ENCODE measurements at regions not wholly inside any gene's neighbourhood (a gene's known extent, or its start where the extent isn't known, plus 50 kb on each side); places are given as distances from the start of the nearest gene placed in this dataset.

DNA sequence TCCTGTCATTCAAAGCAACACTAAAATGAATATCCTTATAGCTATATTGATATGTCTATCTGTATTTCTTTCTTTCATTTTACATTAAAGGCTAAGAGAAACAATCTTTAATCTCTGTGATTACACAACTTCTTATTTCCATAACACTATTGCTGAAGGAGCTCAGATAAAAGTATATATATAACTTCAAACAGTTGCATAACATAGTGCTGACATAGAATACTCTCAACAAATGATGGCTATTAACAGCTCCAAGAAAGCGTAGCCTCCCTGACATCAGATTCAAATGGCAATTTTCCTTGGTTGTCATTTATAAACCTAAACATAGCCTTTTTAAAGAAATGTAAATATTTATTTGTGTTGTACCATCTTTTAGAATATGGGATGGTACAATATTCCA is 116.6 kb upstream of the PTPRG start:
- Histone ChIP-seq H3K4me3 (no peak overlapping the region), H3K27ac (no peak overlapping the region), H3K27me3 (replicated peaks in 1 of 7) (no peaks in the 10 kb centered on the region), H3K36me3 (no peaks in the 10 kb centered on the region), H3K9me3 (no peaks in the 10 kb centered on the region), H3K4me1 (no peaks in the 10 kb centered on the region)
- intact Hi-C loops (cut with DNase I; ENCODE audit: low total_unique reads) = no loop called here
- no peak for DNase-seq
- TF ChIP-seq POLR2AphosphoS5 (IDR thresholded peaks at IDR 0.05) = no peak
- no peak for TF ChIP-seq POLR2A (IDR thresholded peaks at IDR 0.05)
- TF ChIP-seq, protein P1, sequence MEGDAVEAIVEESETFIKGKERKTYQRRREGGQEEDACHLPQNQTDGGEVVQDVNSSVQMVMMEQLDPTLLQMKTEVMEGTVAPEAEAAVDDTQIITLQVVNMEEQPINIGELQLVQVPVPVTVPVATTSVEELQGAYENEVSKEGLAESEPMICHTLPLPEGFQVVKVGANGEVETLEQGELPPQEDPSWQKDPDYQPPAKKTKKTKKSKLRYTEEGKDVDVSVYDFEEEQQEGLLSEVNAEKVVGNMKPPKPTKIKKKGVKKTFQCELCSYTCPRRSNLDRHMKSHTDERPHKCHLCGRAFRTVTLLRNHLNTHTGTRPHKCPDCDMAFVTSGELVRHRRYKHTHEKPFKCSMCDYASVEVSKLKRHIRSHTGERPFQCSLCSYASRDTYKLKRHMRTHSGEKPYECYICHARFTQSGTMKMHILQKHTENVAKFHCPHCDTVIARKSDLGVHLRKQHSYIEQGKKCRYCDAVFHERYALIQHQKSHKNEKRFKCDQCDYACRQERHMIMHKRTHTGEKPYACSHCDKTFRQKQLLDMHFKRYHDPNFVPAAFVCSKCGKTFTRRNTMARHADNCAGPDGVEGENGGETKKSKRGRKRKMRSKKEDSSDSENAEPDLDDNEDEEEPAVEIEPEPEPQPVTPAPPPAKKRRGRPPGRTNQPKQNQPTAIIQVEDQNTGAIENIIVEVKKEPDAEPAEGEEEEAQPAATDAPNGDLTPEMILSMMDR (IDR thresholded peaks at IDR 0.05 in 8 of 11, conservative IDR thresholded peaks at IDR 0.05 in 3 of 11) = no peak
- WGBS, 5 donors = 90 to 97% (median 96%) methylated on average over 1 of the region's 1 CpG

DNA sequence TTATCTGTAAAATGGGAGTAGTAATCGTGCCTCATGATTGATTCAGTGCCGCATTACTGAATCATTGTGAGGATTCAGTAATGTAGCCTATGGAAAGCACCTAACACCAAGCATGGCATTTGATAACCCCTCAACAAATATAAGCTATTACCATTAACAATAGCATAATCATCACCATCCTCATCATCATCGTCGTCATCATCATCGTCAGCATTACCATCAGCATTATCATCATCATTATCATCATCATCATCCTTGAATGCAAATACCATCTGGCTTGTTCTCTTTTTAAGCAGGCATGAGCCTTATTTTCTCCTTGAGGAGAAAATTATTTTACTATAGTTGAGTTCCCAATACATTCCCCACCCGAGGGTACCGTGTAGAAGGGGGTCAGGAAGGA is 115.4 kb upstream of the PTPRG start:
- Histone ChIP-seq H3K4me1 (no peaks in the 10 kb centered on the region), H3K27ac (no peak overlapping the region), H3K36me3 (no peaks in the 10 kb centered on the region), H3K27me3 (replicated peaks in 1 of 7) (no peaks in the 10 kb centered on the region), H3K4me3 (no peak overlapping the region), H3K9me3 (no peaks in the 10 kb centered on the region)
- no peak for DNase-seq
- TF ChIP-seq POLR2AphosphoS5 (IDR thresholded peaks at IDR 0.05) (no peak), POLR2A (IDR thresholded peaks at IDR 0.05) (no peak)
- TF ChIP-seq, protein P1 (IDR thresholded peaks at IDR 0.05 in 8 of 11, conservative IDR thresholded peaks at IDR 0.05 in 3 of 11) = no peak
- intact Hi-C loops (cut with DNase I; ENCODE audit: low total_unique reads) = no loop called here
- 89 to 94% (median 92%) methylated on average over 7 of the region's 7 CpGs for WGBS, 5 donors

DNA sequence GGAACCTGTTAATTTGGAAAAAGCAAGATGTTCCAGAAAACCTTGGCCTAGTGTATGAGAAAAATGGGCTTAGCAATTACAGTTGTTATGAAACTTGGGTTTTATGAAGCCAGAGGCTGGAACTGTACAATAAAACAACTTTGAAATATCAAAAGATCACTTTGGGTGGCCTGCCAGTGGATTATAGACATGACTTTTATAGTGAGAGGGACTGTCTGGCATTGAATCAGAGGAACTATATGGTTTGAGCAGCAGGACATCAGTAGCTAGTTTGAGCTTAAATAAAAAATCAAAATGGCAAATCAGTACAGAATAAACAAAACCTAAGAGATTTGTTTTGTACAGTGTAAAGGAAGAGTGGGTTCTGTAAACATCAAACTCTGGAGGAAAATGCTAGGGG is 115.0 kb upstream of the PTPRG start:
- Histone ChIP-seq H3K4me1 (no peaks in the 10 kb centered on the region), H3K9me3 (no peaks in the 10 kb centered on the region), H3K4me3 (no peak overlapping the region), H3K27ac (no peak overlapping the region), H3K27me3 (replicated peaks in 1 of 7) (no peaks in the 10 kb centered on the region), H3K36me3 (no peaks in the 10 kb centered on the region)
- intact Hi-C loops (cut with DNase I; ENCODE audit: low total_unique reads) = no loop called here
- DNase-seq = no peak
- TF ChIP-seq POLR2A (IDR thresholded peaks at IDR 0.05) (no peak), POLR2AphosphoS5 (IDR thresholded peaks at IDR 0.05) (no peak)
- TF ChIP-seq, protein P1 (IDR thresholded peaks at IDR 0.05 in 8 of 11, conservative IDR thresholded peaks at IDR 0.05 in 3 of 11) = no peak

DNA sequence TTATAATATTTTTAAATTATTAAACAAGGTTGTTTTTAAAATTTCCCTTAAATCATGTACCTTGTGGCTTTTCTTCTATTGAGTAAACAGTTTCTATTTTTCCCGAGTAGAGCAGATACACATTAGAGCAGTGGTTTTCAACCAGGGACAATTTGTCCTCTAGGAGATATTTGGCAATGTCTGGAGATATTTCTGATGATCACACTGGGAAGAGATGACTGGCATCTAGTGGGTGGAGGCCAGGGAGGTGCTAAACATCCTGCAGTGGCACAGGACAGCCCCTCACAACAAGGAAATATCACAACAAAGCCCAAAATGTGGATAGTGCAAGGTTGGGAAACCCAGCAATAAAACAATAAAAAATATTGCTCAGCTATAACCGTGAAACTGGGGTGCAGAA is 113.0 kb upstream of the PTPRG start:
- peak overlapping the region in 1 of 8 donors; percentile 3 for H3K4me3 ChIP-seq
- WGBS, 5 donors = 84 to 92% (median 88%) methylated on average over 2 of the region's 2 CpGs
- no peak for DNase-seq
- no peaks in the 10 kb centered on the region for H3K27me3 ChIP-seq (replicated peaks in 1 of 7)
- TF ChIP-seq POLR2AphosphoS5 (IDR thresholded peaks at IDR 0.05) = no peak
- no peak for TF ChIP-seq POLR2A (IDR thresholded peaks at IDR 0.05)
- TF ChIP-seq, protein P1 (IDR thresholded peaks at IDR 0.05 in 8 of 11, conservative IDR thresholded peaks at IDR 0.05 in 3 of 11) = no peak
- no peaks in the 10 kb centered on the region for H3K36me3 ChIP-seq
- H3K27ac ChIP-seq = no peak overlapping the region
- H3K9me3 ChIP-seq = no peaks in the 10 kb centered on the region
- intact Hi-C loops (cut with DNase I; ENCODE audit: low total_unique reads) = no loop called here
- H3K4me1 ChIP-seq = no peaks in the 10 kb centered on the region

Data from spleen (tissue), 11 donors.